ENCODE measurements at regions not wholly inside any gene's neighbourhood (a gene's known extent, or its start where the extent isn't known, plus 50 kb on each side); places are given as distances from the start of the nearest gene placed in this dataset.

- Histone ChIP-seq H3K9me3 (ENCODE audit: control insufficient read depth, insufficient read depth, low read depth, low read length) (no peaks in the 10 kb centered on the region; the same call in none of the 2 replicates), H3K36me3 (ENCODE audit: control insufficient read depth in 2 of 2, insufficient read depth in 1 of 2, low read length in 2 of 2) (no peaks in the 10 kb centered on the region; a peak in 2 of 3 replicates), H3K4me3 (ENCODE audit: low read depth, low read length) (no peak overlapping the region), H3K4me1 (ENCODE audit: control insufficient read depth, insufficient read depth, low read length) (peaks cover 6% of the 10 kb centered on the region; the same call in 1 of the 2 replicates), H3K27ac (ENCODE audit: extremely low read depth, low read depth, low read length) (no peak overlapping the region)
- ChIA-PET CTCF (interaction anchor here (0.8 to 10.8 kb wide), 3 partner anchors 21 to 30 kb away, joined by 3 to 77 read pairs (median 5); no protein-coding TSS in a partner anchor), POLR2A (no interaction called here)
- no peak for TF ChIP-seq ZNF596 (tag by site-specific recombination; IDR thresholded peaks at IDR 0.05)
- no peak for TF ChIP-seq ZNF792 (tag by site-specific recombination; IDR thresholded peaks at IDR 0.05)
- no peak for TF ChIP-seq ZNF324 (tag by site-specific recombination; IDR thresholded peaks at IDR 0.05)
- TF ChIP-seq ZNF133 (tag by site-specific recombination; IDR thresholded peaks at IDR 0.05): no peak
- no peak for TF ChIP-seq OSR2 (tag by site-specific recombination; IDR thresholded peaks at IDR 0.05)
- no peak for TF ChIP-seq ZNF341 (tag by site-specific recombination; IDR thresholded peaks at IDR 0.05; ENCODE audit: low read depth)
- TF ChIP-seq ZNF18 (tag by site-specific recombination; IDR thresholded peaks at IDR 0.05): no peak
Measured at GRCh38 chr19:27993619-27994570, 1219.1 kb downstream of the UQCRFS1 start.

- no peaks in the 10 kb centered on the region; the same call in 1 of the 2 replicates for H3K9me3 ChIP-seq (ENCODE audit: control insufficient read depth, insufficient read depth, low read depth, low read length)
- peak; percentile 87 for TF ChIP-seq SCRT2 (tag by site-specific recombination; IDR thresholded peaks at IDR 0.05)
- no peak for TF ChIP-seq ZNF449 (tag by site-specific recombination; IDR thresholded peaks at IDR 0.05)
- TF ChIP-seq PRDM6 (tag by site-specific recombination; IDR thresholded peaks at IDR 0.05): no peak
- peak; percentile 90 for TF ChIP-seq SCRT1 (tag by site-specific recombination; IDR thresholded peaks at IDR 0.05; ENCODE audit: borderline replicate concordance)
- TF ChIP-seq ZNF24 (tag by site-specific recombination; IDR thresholded peaks at IDR 0.05): no peak
- peaks cover 4% of the 10 kb centered on the region for H3K4me1 ChIP-seq (ENCODE audit: control insufficient read depth, insufficient read depth, low read length)
- no peak overlapping the region for H3K27ac ChIP-seq (ENCODE audit: extremely low read depth, low read depth, low read length)
- POLR2A ChIA-PET: no interaction called here
- no peak overlapping the region for H3K4me3 ChIP-seq (ENCODE audit: low read depth, low read length)
- peaks cover 0 to 6% of the 10 kb centered on the region in 2 experiments; a peak in 1 of 3 replicates for H3K36me3 ChIP-seq (ENCODE audit: control insufficient read depth in 2 of 2, insufficient read depth in 1 of 2, low read length in 2 of 2)
- CTCF ChIA-PET: interaction anchor here (0.6 to 10.8 kb wide), 6 partner anchors 13 to 1273 kb away, joined by 3 to 77 read pairs (median 4); no protein-coding TSS in a partner anchor
Measured at GRCh38 chr19:27986299-27986698, 1226.7 kb downstream of the UQCRFS1 start.

- POLR2A ChIA-PET: no interaction called here
Measured at GRCh38 chr19:27975419-27976005, 1237.4 kb downstream of the UQCRFS1 start.

More at GRCh38 chr19:27975419-27976005, 1237.4 kb downstream of the UQCRFS1 start:
- no peak overlapping the region for H3K27ac ChIP-seq (ENCODE audit: extremely low read depth, low read depth, low read length)
- peaks cover 16% of the 10 kb centered on the region for H3K4me1 ChIP-seq (ENCODE audit: control insufficient read depth, insufficient read depth, low read length)
- no peaks in the 10 kb centered on the region for H3K9me3 ChIP-seq (ENCODE audit: control insufficient read depth, insufficient read depth, low read depth, low read length)
- H3K36me3 ChIP-seq (ENCODE audit: control insufficient read depth in 2 of 2, insufficient read depth in 1 of 2, low read length in 2 of 2): no peaks in the 10 kb centered on the region
- H3K4me3 ChIP-seq (ENCODE audit: low read depth, low read length): no peak overlapping the region
- CTCF ChIA-PET: interaction anchor here (0.5 to 17.3 kb wide), 17 partner anchors 8 to 736 kb away, joined by 3 to 566 read pairs (median 4); no protein-coding TSS in a partner anchor
- TF ChIP-seq ZNF837 (tag by site-specific recombination; IDR thresholded peaks at IDR 0.05) (no peak), SCRT2 (tag by site-specific recombination; IDR thresholded peaks at IDR 0.05) (peak; percentile 90), ZNF558 (tag by site-specific recombination; IDR thresholded peaks at IDR 0.05) (no peak), SCRT1 (tag by site-specific recombination; IDR thresholded peaks at IDR 0.05; ENCODE audit: borderline replicate concordance) (peak; percentile 75)
